ENCODE measurements at regions not wholly inside any gene's neighbourhood (a gene's known extent, or its start where the extent isn't known, plus 50 kb on each side); places are given as distances from the start of the nearest gene placed in this dataset.

GRCh38 chr1:30550365-30551220, 172.8 kb downstream of the MATN1 start:
- TF ChIP-seq POLR2A (IDR thresholded peaks at IDR 0.05) (no peak), CTCF (IDR thresholded peaks at IDR 0.05) (no peak)

Measured in thyroid gland (tissue), 4 donors.